HepG2 (cell line): ENCODE measurements at regions not wholly inside any gene's neighbourhood (a gene's known extent, or its start where the extent isn't known, plus 50 kb on each side); places are given as distances from the start of the nearest gene placed in this dataset.

ENCODE experiments used
- ATAC-seq: fragments of 200-7000 bp; cut with Tn5 transposase; 3 replicates; pipeline ENCODE4 v1.9.1; 2020; ENCODE audit warnings: mild to moderate bottlenecking, moderate library complexity
- BruUV-seq: library from RNA; stranded (reverse); fragments of 400-500 nt; replicated peaks from 2 replicates; lab custom pipeline; 2021; lab: Mats Ljungman, UMichigan
- CTCF ChIA-PET: fragments of 300-600 bp; formaldehyde crosslinking; extraction: SDS; loops from one replicate; lab custom pipeline; 2021; ENCODE audit warnings: low total read pairs, inconsistent platforms, low intra/inter-chr PET ratio; lab: Yijun Ruan, JAX
- POLR2A ChIA-PET: fragments of 350-600 bp; sonication (Branson Sonifier 250); formaldehyde crosslinking; loops from one replicate; lab custom pipeline; 2020; ENCODE audit warnings: antibody characterized with exemption, inconsistent platforms; lab: Yijun Ruan, JAX
- DNase-seq: peaks from one replicate; pipeline ENCODE4 v3.0.0-alpha.2; 2015; ENCODE audit warnings: low spot score
- FAIRE-seq: peaks from 3 replicates; lab custom pipeline; 2011; peaks lifted over from hg19 to GRCh38; lab: Jason Lieb, UNC
- H2AFZ ChIP-seq: one replicate; pipeline ENCODE4 v1.6.1; 2011; ENCODE audit warnings: low read length, inconsistent platforms
- H3K27ac ChIP-seq: fragments of 300-600 bp; 3 replicates; pipeline ENCODE4 v1.8.0; 2011; ENCODE audit warnings: mixed run types, mild to moderate bottlenecking, mixed read lengths, low read length, inconsistent platforms; ENCODE audit not compliant: insufficient read depth; ENCODE audit errors: extremely low read length
- H3K27me3 ChIP-seq, 2 experiments: fragments of 200-600 bp in 1 of 2; 2 replicates in 1 of 2; 3 replicates in 1 of 2; pipeline versions ENCODE4 v1.6.0 to v1.8.0; 2011; ENCODE audit warnings: low read length in 2 of 2, mild to moderate bottlenecking in 2 of 2, moderate library complexity in 2 of 2, inconsistent platforms in 1 of 2; ENCODE audit not compliant: insufficient read depth in 2 of 2, control insufficient read depth in 1 of 2
- H3K36me3 ChIP-seq, 2 experiments: fragments of 200-600 bp in 1 of 2; replicated peaks in 1 of 2; 2 replicates in 1 of 2; 3 replicates in 1 of 2; pipeline versions ENCODE4 v1.5.1 to v1.8.0; 2011; ENCODE audit warnings: low read length in 2 of 2, inconsistent platforms in 1 of 2; ENCODE audit not compliant: insufficient read depth in 2 of 2, control insufficient read depth in 1 of 2
- H3K4me1 ChIP-seq: 2 replicates; pipeline ENCODE4 v1.5.1; 2012; ENCODE audit warnings: low read length, inconsistent platforms; ENCODE audit not compliant: insufficient read depth
- H3K4me2 ChIP-seq: 2 replicates; pipeline ENCODE4 v1.6.0; 2011; ENCODE audit warnings: low read depth, low read length, inconsistent platforms
- H3K4me3 ChIP-seq, 3 experiments: fragments of 200-600 bp in 1 of 3; sonication (generic), shearing (Covaris generic) in 1 of 3; replicated peaks in 1 of 3; 2 replicates each; pipeline ENCODE4 v1.5.1; 2011 to 2016; ENCODE audit warnings: low read length in 3 of 3, inconsistent platforms in 2 of 3, low read depth in 2 of 3, mild to moderate bottlenecking in 2 of 3, control low read depth in 1 of 3, mixed read lengths in 1 of 3; ENCODE audit not compliant: insufficient read depth in 1 of 3
- H3K79me2 ChIP-seq: one replicate; pipeline ENCODE4 v1.6.1; 2011; ENCODE audit warnings: low read length, inconsistent platforms; ENCODE audit not compliant: insufficient read depth
- H3K9ac ChIP-seq: 2 replicates; pipeline ENCODE4 v1.6.0; 2011; ENCODE audit warnings: mild to moderate bottlenecking, low read depth, low read length, inconsistent platforms; ENCODE audit not compliant: insufficient read depth
- H3K9me3 ChIP-seq: 2 replicates; pipeline ENCODE4 v1.5.1; 2012; ENCODE audit warnings: mild to moderate bottlenecking, low read length
- H4K20me1 ChIP-seq: 2 replicates; pipeline ENCODE4 v1.6.0; 2011; ENCODE audit warnings: inconsistent platforms, mild to moderate bottlenecking, low read length, moderate library complexity; ENCODE audit not compliant: insufficient read depth
- ELF3 ChIP-seq: IDR thresholded peaks from 2 replicates; pipeline ENCODE4 v1.6.1; 2016; ENCODE audit warnings: missing genetic modification reagents, missing compliant biosample characterization
- HNF4G ChIP-seq, 2 experiments: sonication (generic) in 1 of 2; formaldehyde crosslinking in 1 of 2; IDR thresholded peaks; 2 replicates each; pipeline versions ENCODE4 v1.4.0 to v1.6.1; 2011 to 2020; ENCODE audit warnings: borderline replicate concordance in 2 of 2, low read depth in 2 of 2, mild to moderate bottlenecking in 2 of 2, low read length in 1 of 2, missing genetic modification reagents in 1 of 2, moderate library complexity in 1 of 2
- RAD21 ChIP-seq: fragments of 450-650 bp; formaldehyde crosslinking; IDR thresholded peaks from 2 replicates; pipeline ENCODE4 v1.5.0; 2020; ENCODE audit warnings: mild to moderate bottlenecking
- TARDBP ChIP-seq: sonication (generic); formaldehyde crosslinking; IDR thresholded peaks from 2 replicates; pipeline ENCODE4 v1.8.0; 2022; ENCODE audit warnings: mild to moderate bottlenecking, missing genetic modification reagents
- ZFP82 ChIP-seq: sonication (generic); formaldehyde crosslinking; IDR thresholded peaks from 2 replicates; pipeline ENCODE4 v1.5.1; 2020; ENCODE audit warnings: mild to moderate bottlenecking, missing genetic modification reagents, borderline replicate concordance
- ZMYM2 ChIP-seq: sonication (generic); formaldehyde crosslinking; IDR thresholded peaks from 2 replicates; pipeline ENCODE4 v1.8.0; 2022; ENCODE audit warnings: mild to moderate bottlenecking, missing genetic modification reagents
- ZNF446 ChIP-seq: sonication (generic); formaldehyde crosslinking; IDR thresholded peaks from 2 replicates; pipeline ENCODE4 v1.5.0; 2020; ENCODE audit warnings: mild to moderate bottlenecking, missing genetic modification reagents
- ZNF496 ChIP-seq: sonication (generic); formaldehyde crosslinking; IDR thresholded peaks from 2 replicates; pipeline ENCODE4 v1.8.1; 2023; ENCODE audit warnings: mild to moderate bottlenecking, moderate library complexity, missing genetic modification reagents; ENCODE audit not compliant: insufficient replicate concordance
- ZSCAN20 ChIP-seq: sonication (generic); formaldehyde crosslinking; IDR thresholded peaks from 2 replicates; pipeline ENCODE4 v1.4.0; 2020; ENCODE audit warnings: missing genetic modification reagents, mild to moderate bottlenecking, borderline replicate concordance
- WGBS: methylation state at CpG from one replicate; pipeline ENCODE4 v1.1.6; 2017; ENCODE audit warnings: low lambda C conversion rate; 5-methylcytosine and 5-hydroxymethylcytosine counted together
- in situ Hi-C: cut with HindIII; loops from 2 replicates; pipeline ENCODE4 v1.10.0; 2017; ENCODE audit warnings: low pct_unique_long_range_greater_than_20kb; ENCODE audit not compliant: extremely low pct_ligation_motif_present
- intact Hi-C: fragments of 100-400 bp; cut with micrococcal nuclease; formaldehyde crosslinking; loops from one replicate; pipeline ENCODE4 v1.10.0; 2022; ENCODE audit not compliant: unreplicated experiment
- TF ChIP-seq, protein P1 (sequence below): sonication (generic); formaldehyde crosslinking; IDR thresholded peaks from 2 replicates; pipeline ENCODE4 v1.4.0; 2020; ENCODE audit warnings: mild to moderate bottlenecking, missing genetic modification reagents
- TF ChIP-seq, protein P2 (sequence below): sonication (generic); formaldehyde crosslinking; IDR thresholded peaks from 2 replicates; pipeline ENCODE4 v1.4.0; 2020; ENCODE audit warnings: missing genetic modification reagents
- TF ChIP-seq, protein P3 (sequence below): sonication (generic); formaldehyde crosslinking; IDR thresholded peaks from 2 replicates; pipeline ENCODE4 v1.4.0; 2020; ENCODE audit warnings: low read depth, mild to moderate bottlenecking, missing genetic modification reagents

DNA sequence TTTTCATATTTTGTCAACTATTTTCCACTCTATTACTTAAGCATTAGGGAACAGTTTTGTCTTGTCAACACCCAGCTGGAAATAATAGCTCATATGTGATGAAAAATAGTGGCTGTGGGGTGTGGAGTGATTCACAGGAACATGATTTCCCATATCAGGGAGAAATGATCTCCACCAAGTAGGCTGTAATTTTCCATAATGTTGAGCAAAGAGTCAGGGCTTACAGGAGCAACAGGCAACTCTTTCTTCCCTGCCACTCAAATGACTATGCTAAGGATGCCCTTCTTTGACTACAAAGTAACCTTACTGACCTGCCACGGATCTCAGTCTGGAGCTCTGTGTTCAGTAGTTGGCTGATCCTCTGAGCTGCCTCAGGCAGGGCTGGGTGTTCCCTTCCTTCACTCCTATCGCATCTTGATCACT is 90.0 kb upstream of the GATB start:
- ChIA-PET POLR2A (no interaction called here), CTCF (no interaction called here)
- DNase-seq (no peak), ATAC-seq (no peak), FAIRE-seq (no peak)
- H2AFZ ChIP-seq: no peak overlapping the region
- no peaks in the 10 kb centered on the region for H3K36me3 ChIP-seq
- 4% methylated on average over 2 of the region's 2 CpGs for WGBS
- intact Hi-C loops: no loop called here
- no peaks in the 10 kb centered on the region for H3K4me1 ChIP-seq
- no peaks in the 10 kb centered on the region for H3K9me3 ChIP-seq
- no peak overlapping the region for H3K4me2 ChIP-seq
- H3K27ac ChIP-seq: no peak overlapping the region
- H3K79me2 ChIP-seq: no peaks in the 10 kb centered on the region
- peaks cover 0 to 3% of the 10 kb centered on the region in 2 experiments; a peak in 2 of 5 replicates for H3K27me3 ChIP-seq
- TF ChIP-seq ZNF446 (CRISPR knock-in tag) (no peak), ZNF496 (CRISPR knock-in tag) (no peak), ELF3 (CRISPR knock-in tag) (no peak), ZMYM2 (no peak), ZSCAN20 (no peak), ZFP82 (CRISPR knock-in tag) (no peak), TARDBP (CRISPR knock-in tag) (no peak), HNF4G (IDR thresholded peaks at IDR 0.05; ENCODE audit: borderline replicate concordance, low read depth, low read length) (no peak), HNF4G (CRISPR knock-in tag; IDR thresholded peaks at IDR 0.05; ENCODE audit: borderline replicate concordance, low read depth) (no peak), RAD21 (CRISPR knock-in tag) (no peak)
- TF ChIP-seq, protein P1, sequence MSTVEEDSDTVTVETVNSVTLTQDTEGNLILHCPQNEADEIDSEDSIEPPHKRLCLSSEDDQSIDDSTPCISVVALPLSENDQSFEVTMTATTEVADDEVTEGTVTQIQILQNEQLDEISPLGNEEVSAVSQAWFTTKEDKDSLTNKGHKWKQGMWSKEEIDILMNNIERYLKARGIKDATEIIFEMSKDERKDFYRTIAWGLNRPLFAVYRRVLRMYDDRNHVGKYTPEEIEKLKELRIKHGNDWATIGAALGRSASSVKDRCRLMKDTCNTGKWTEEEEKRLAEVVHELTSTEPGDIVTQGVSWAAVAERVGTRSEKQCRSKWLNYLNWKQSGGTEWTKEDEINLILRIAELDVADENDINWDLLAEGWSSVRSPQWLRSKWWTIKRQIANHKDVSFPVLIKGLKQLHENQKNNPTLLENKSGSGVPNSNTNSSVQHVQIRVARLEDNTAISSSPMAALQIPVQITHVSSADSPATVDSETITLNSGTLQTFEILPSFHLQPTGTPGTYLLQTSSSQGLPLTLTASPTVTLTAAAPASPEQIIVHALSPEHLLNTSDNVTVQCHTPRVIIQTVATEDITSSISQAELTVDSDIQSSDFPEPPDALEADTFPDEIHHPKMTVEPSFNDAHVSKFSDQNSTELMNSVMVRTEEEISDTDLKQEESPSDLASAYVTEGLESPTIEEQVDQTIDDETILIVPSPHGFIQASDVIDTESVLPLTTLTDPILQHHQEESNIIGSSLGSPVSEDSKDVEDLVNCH (CRISPR knock-in tag): no peak
- TF ChIP-seq, protein P2, sequence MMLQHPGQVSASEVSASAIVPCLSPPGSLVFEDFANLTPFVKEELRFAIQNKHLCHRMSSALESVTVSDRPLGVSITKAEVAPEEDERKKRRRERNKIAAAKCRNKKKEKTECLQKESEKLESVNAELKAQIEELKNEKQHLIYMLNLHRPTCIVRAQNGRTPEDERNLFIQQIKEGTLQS (CRISPR knock-in tag): no peak
- TF ChIP-seq, protein P3, sequence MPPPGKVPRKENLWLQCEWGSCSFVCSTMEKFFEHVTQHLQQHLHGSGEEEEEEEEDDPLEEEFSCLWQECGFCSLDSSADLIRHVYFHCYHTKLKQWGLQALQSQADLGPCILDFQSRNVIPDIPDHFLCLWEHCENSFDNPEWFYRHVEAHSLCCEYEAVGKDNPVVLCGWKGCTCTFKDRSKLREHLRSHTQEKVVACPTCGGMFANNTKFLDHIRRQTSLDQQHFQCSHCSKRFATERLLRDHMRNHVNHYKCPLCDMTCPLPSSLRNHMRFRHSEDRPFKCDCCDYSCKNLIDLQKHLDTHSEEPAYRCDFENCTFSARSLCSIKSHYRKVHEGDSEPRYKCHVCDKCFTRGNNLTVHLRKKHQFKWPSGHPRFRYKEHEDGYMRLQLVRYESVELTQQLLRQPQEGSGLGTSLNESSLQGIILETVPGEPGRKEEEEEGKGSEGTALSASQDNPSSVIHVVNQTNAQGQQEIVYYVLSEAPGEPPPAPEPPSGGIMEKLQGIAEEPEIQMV (CRISPR knock-in tag): no peak
- BruUV-seq: no TSS peak
- H4K20me1 ChIP-seq: no peaks in the 10 kb centered on the region
- in situ Hi-C loops: no loop called here
- H3K4me3 ChIP-seq: no peak overlapping the region
- H3K9ac ChIP-seq: no peak overlapping the region
